CD4-positive, alpha-beta T cell (primary cell): ENCODE measurements at regions not wholly inside any gene's neighbourhood (a gene's known extent, or its start where the extent isn't known, plus 50 kb on each side); places are given as distances from the start of the nearest gene placed in this dataset.

Experiments used
- ATAC-seq: fragments of 200-7000 bp; cut with Tn5 transposase; one replicate; pipeline ENCODE4 v1.10.0; 2022; ENCODE audit warnings: mild to moderate bottlenecking; ENCODE audit not compliant: poor library complexity
- CTCF ChIA-PET: fragments of 350-600 bp; sonication (Branson Sonifier 250); formaldehyde crosslinking; loops from one replicate; lab custom pipeline; 2021; ENCODE audit warnings: antibody characterized with exemption, inconsistent platforms; lab: Charles Lee
- POLR2A ChIA-PET: fragments of 350-600 bp; sonication (Branson Sonifier 250); formaldehyde crosslinking; loops from one replicate; lab custom pipeline; 2021; ENCODE audit warnings: antibody characterized with exemption, inconsistent platforms; lab: Charles Lee
- DNase-seq, 14 experiments: peaks; one replicate each; pipeline ENCODE4 v3.0.0-alpha.2; 2013 to 2020; ENCODE audit warnings: mixed read lengths in 2 of 14
- H3K27ac ChIP-seq, 2 donors: one replicate each; pipeline versions ENCODE4 v1.5.1 to v1.7.0; 2013; ENCODE audit warnings: low read length in 2 of 2, low read depth in 1 of 2, mild to moderate bottlenecking in 1 of 2
- H3K27me3 ChIP-seq, 2 experiments: 1 replicate in 1 of 2; 2 replicates in 1 of 2; pipeline versions ENCODE4 v1.6.1 to v1.7.0; 2013; ENCODE audit warnings: low read length in 2 of 2, control low read depth in 1 of 2, mild to moderate bottlenecking in 1 of 2, moderate library complexity in 1 of 2; ENCODE audit not compliant: insufficient read depth in 2 of 2, control insufficient read depth in 1 of 2
- H3K36me3 ChIP-seq: one replicate; pipeline ENCODE4 v1.6.1; 2013; ENCODE audit warnings: low read length, control low read depth; ENCODE audit not compliant: insufficient read depth
- H3K4me1 ChIP-seq: one replicate; pipeline ENCODE4 v1.6.1; 2013; ENCODE audit warnings: low read length, control low read depth; ENCODE audit not compliant: insufficient read depth
- H3K4me3 ChIP-seq: one replicate; pipeline ENCODE4 v1.5.1; 2013; ENCODE audit warnings: mild to moderate bottlenecking, low read length, moderate library complexity
- H3K9me3 ChIP-seq, 2 experiments: 1 replicate in 1 of 2; 2 replicates in 1 of 2; pipeline versions ENCODE4 v1.6.1 to v1.7.0; 2013; ENCODE audit warnings: low read length in 2 of 2, mild to moderate bottlenecking in 2 of 2, control low read depth in 1 of 2, moderate library complexity in 1 of 2; ENCODE audit not compliant: control insufficient read depth in 1 of 2, insufficient read depth in 1 of 2
- H3K27ac Mint-ChIP-seq: one replicate; pipeline ENCODE4 v1.8.0; 2020; ENCODE audit warnings: mixed read lengths
- H3K27me3 Mint-ChIP-seq: one replicate; pipeline ENCODE4 v1.8.0; 2021; ENCODE audit warnings: mixed read lengths
- H3K36me3 Mint-ChIP-seq: one replicate; pipeline ENCODE4 v1.8.0; 2021; ENCODE audit warnings: low read depth, mixed read lengths
- H3K4me1 Mint-ChIP-seq: one replicate; pipeline ENCODE4 v1.8.0; 2021; ENCODE audit warnings: low read depth, mixed read lengths
- H3K4me3 Mint-ChIP-seq: one replicate; pipeline ENCODE4 v1.8.0; 2020; ENCODE audit warnings: mild to moderate bottlenecking, mixed read lengths
- H3K9me3 Mint-ChIP-seq: one replicate; pipeline ENCODE4 v1.8.0; 2020; ENCODE audit warnings: mixed read lengths
- CTCF ChIP-seq: fragments of 200-600 bp; IDR thresholded peaks from one replicate; pipeline ENCODE4 v1.8.0; 2022; ENCODE audit warnings: antibody characterized with exemption, mild to moderate bottlenecking
- intact Hi-C, 2 experiments: fragments of 100-400 bp; cut with DNase I in 1 of 2; cut with micrococcal nuclease in 1 of 2; formaldehyde crosslinking; loops; one replicate each; pipeline versions ENCODE4 v1.15.1 to v1.9.0; 2023 to 2025; cut with DNase I, micrococcal nuclease

GRCh38 chr9:84189904-84190303 lies 150.7 kb downstream of the SLC28A3 start:
- Mint-ChIP-seq H3K36me3 (no peaks in the 10 kb centered on the region), H3K9me3 (no peaks in the 10 kb centered on the region), H3K4me3 (no peak overlapping the region), H3K27ac (no peak overlapping the region), H3K4me1 (no peaks in the 10 kb centered on the region), H3K27me3 (peaks cover 27% of the 10 kb centered on the region)
- H3K4me1 ChIP-seq = no peaks in the 10 kb centered on the region
- intact Hi-C loops = no loop called here
- H3K9me3 ChIP-seq = peaks cover 0 to 8% of the 10 kb centered on the region in 2 experiments
- ChIA-PET POLR2A (no interaction called here), CTCF (no interaction called here)
- H3K36me3 ChIP-seq = no peaks in the 10 kb centered on the region
- H3K27ac ChIP-seq = no peak overlapping the region
- no peak overlapping the region for H3K4me3 ChIP-seq
- no peak for TF ChIP-seq CTCF
- DNase-seq (no peak), ATAC-seq (no peak)
- H3K27me3 ChIP-seq = peaks cover 0 to 6% of the 10 kb centered on the region in 2 experiments

- ChIA-PET POLR2A (no interaction called here), CTCF (no interaction called here)
- TF ChIP-seq CTCF = no peak
Observed at GRCh38 chr9:84190411-84190810, 150.1 kb downstream of the SLC28A3 start.

GRCh38 chr9:84206801-84207370 lies 133.7 kb downstream of the SLC28A3 start:
- no peak overlapping the region for H3K4me3 ChIP-seq

More at GRCh38 chr9:84190411-84190810, 150.1 kb downstream of the SLC28A3 start:
- Mint-ChIP-seq H3K36me3 (no peaks in the 10 kb centered on the region), H3K27ac (no peak overlapping the region), H3K4me1 (no peaks in the 10 kb centered on the region), H3K4me3 (no peak overlapping the region), H3K27me3 (peaks cover 23% of the 10 kb centered on the region), H3K9me3 (no peaks in the 10 kb centered on the region)
- Histone ChIP-seq H3K9me3 (peaks cover 0 to 10% of the 10 kb centered on the region in 2 experiments), H3K4me3 (no peak overlapping the region), H3K27me3 (peaks cover 0 to 3% of the 10 kb centered on the region in 2 experiments), H3K27ac (no peak overlapping the region), H3K36me3 (no peaks in the 10 kb centered on the region), H3K4me1 (no peaks in the 10 kb centered on the region)
- intact Hi-C loops = no loop called here
- ATAC-seq = no peak
- DNase-seq = no peak

More at GRCh38 chr9:84206801-84207370, 133.7 kb downstream of the SLC28A3 start:
- no peak overlapping the region for H3K27ac Mint-ChIP-seq
- H3K36me3 ChIP-seq = no peaks in the 10 kb centered on the region
- peaks cover 3 to 17% of the 10 kb centered on the region in 2 experiments for H3K27me3 ChIP-seq
- peaks cover 11% of the 10 kb centered on the region for H3K27me3 Mint-ChIP-seq
- DNase-seq (no peak), ATAC-seq (no peak)
- H3K4me1 ChIP-seq = no peaks in the 10 kb centered on the region
- H3K9me3 ChIP-seq = no peaks in the 10 kb centered on the region
- no peaks in the 10 kb centered on the region for H3K36me3 Mint-ChIP-seq
- intact Hi-C loops = no loop called here
- ChIA-PET POLR2A (no interaction called here), CTCF (no interaction called here)
- H3K4me1 Mint-ChIP-seq = no peaks in the 10 kb centered on the region
- no peaks in the 10 kb centered on the region for H3K9me3 Mint-ChIP-seq
- TF ChIP-seq CTCF = no peak
- no peak overlapping the region for H3K27ac ChIP-seq
- H3K4me3 Mint-ChIP-seq = no peak overlapping the region
